SU-DHL-6 (cell line): ENCODE measurements at regions not wholly inside any gene's neighbourhood (a gene's known extent, or its start where the extent isn't known, plus 50 kb on each side); places are given as distances from the start of the nearest gene placed in this dataset.
"Not testable (repeated sequence)": the region's sequence is repeated elsewhere in the genome, so short reads cannot be mapped to it uniquely, and the experiment has no call there.

Experiments used
- EZH2phosphoT487 ChIP-seq: fragments of 200-600 bp; sonication (generic), shearing (Covaris generic); conservative IDR thresholded peaks from 2 replicates; pipeline ENCODE4 v1.6.1; 2018; ENCODE audit warnings: mild to moderate bottlenecking, antibody characterized with exemption, low read length, moderate library complexity, mixed read lengths
- TF ChIP-seq, protein P1 (sequence below): fragments of 200-600 bp; sonication (generic); IDR thresholded peaks from one replicate; pipeline ENCODE4 v1.5.1; 2017; ENCODE audit warnings: antibody characterized with exemption, mild to moderate bottlenecking, low read length, moderate library complexity; ENCODE audit not compliant: insufficient read depth, poor library complexity, severe bottlenecking

DNA sequence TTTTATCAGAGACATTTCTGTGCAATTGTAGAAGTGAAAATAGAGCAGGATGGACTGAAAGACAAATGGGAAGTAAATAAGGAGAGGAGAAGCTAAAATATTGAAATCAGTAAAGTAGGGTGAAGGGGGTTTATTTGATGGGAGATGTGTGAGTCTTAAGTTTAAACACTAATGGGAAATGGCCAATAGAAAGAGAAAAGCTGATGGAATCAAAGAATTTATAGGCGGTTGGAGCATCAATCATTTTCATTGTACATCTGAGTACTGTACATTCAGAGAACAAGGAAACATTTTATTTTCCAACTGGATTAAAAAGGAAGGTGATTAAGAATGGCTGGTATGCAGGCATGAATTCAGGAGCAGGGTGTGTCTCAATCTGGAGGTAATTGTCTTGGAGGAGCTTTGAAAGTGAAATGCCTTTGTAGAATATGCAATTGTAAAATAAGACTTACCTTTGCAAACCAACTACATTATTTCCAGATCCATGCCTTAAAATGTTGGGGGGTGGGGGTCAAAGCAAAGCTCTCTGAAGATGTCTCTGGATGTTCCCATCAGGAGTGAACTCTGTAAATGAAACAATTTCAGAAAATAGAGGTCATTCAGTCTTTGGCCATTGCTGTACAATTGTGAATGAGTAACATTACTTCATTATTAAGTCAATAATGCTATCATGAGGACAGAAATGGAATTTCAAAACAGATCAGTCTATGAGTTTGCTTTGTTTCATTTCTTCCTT, 227.4 kb downstream of the SPATA31A1 start:
- TF ChIP-seq, protein P1, sequence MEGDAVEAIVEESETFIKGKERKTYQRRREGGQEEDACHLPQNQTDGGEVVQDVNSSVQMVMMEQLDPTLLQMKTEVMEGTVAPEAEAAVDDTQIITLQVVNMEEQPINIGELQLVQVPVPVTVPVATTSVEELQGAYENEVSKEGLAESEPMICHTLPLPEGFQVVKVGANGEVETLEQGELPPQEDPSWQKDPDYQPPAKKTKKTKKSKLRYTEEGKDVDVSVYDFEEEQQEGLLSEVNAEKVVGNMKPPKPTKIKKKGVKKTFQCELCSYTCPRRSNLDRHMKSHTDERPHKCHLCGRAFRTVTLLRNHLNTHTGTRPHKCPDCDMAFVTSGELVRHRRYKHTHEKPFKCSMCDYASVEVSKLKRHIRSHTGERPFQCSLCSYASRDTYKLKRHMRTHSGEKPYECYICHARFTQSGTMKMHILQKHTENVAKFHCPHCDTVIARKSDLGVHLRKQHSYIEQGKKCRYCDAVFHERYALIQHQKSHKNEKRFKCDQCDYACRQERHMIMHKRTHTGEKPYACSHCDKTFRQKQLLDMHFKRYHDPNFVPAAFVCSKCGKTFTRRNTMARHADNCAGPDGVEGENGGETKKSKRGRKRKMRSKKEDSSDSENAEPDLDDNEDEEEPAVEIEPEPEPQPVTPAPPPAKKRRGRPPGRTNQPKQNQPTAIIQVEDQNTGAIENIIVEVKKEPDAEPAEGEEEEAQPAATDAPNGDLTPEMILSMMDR, result not testable (repeated sequence)
- not testable (repeated sequence) for TF ChIP-seq EZH2phosphoT487
